Stimulated activated effector memory CD8-positive, alpha-beta T cell treated with anti-CD3 and anti-CD28 coated beads, Interleukin-12 subunit alpha, Interleukin-12 subunit beta, amount 100 ng/mL, for 72 hours (primary cell): ENCODE measurements at regions not wholly inside any gene's neighbourhood (a gene's known extent, or its start where the extent isn't known, plus 50 kb on each side); places are given as distances from the start of the nearest gene placed in this dataset.

Source experiments
- ATAC-seq: fragments of 150-1000 bp; cut with Tn5 transposase; 2 replicates; pipeline ENCODE4 v1.10.0; 2021
- DNase-seq, 2 donors: peaks; one replicate each; pipeline ENCODE4 v3.0.0; 2021 to 2022; ENCODE audit warnings: low spot score in 2 of 2
- H3K27ac Mint-ChIP-seq: one replicate; pipeline ENCODE4 v1.8.0; 2022; ENCODE audit warnings: mild to moderate bottlenecking, mixed read lengths
- H3K36me3 Mint-ChIP-seq: one replicate; pipeline ENCODE4 v1.8.0; 2022; ENCODE audit warnings: mild to moderate bottlenecking, mixed read lengths
- H3K4me1 Mint-ChIP-seq: one replicate; pipeline ENCODE4 v1.8.0; 2022; ENCODE audit warnings: mixed read lengths
- H3K4me3 Mint-ChIP-seq: one replicate; pipeline ENCODE4 v1.8.0; 2022; ENCODE audit warnings: mild to moderate bottlenecking, mixed read lengths
- H3K9me3 Mint-ChIP-seq: one replicate; pipeline ENCODE4 v1.8.0; 2022; ENCODE audit warnings: mixed read lengths

DNA sequence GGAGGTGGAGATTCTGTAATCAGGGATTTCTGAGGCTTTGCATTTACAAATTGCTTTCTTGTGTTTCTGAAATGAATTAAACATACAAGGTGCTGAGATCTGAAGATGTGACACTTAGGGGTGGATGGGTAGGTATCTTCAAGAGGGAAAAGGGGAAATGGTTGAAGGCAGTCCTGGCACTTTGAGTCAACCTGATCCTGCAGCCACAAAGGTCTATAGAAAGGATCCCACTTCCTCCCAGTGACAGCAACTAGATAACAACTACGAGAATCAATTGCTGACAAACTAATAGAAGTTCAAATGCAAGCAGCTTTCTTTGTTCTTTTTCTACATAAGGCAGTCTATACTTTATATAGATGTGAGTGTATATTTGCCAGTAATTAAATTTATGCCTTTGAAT is 553.3 kb downstream of the MDFIC start:
- DNase-seq = no peak
- no peak overlapping the region for H3K4me3 Mint-ChIP-seq

GRCh38 chr7:115474137-115474536 is 552.2 kb downstream of the MDFIC start:
- Mint-ChIP-seq H3K36me3 (no peaks in the 10 kb centered on the region), H3K27ac (no peak overlapping the region), H3K4me3 (no peak overlapping the region), H3K4me1 (peaks cover 15% of the 10 kb centered on the region), H3K9me3 (no peaks in the 10 kb centered on the region)
- no peak for ATAC-seq
- DNase-seq = no peak

More for the DNA sequence above, 553.3 kb downstream of the MDFIC start:
- Mint-ChIP-seq H3K4me1 (peaks cover 15% of the 10 kb centered on the region), H3K36me3 (no peaks in the 10 kb centered on the region), H3K27ac (no peak overlapping the region), H3K9me3 (no peaks in the 10 kb centered on the region)
- no peak for ATAC-seq

- ATAC-seq (no peak), DNase-seq (no peak)
- H3K27ac Mint-ChIP-seq = no peak overlapping the region
- H3K4me3 Mint-ChIP-seq = no peak overlapping the region
- H3K36me3 Mint-ChIP-seq = no peaks in the 10 kb centered on the region
- no peaks in the 10 kb centered on the region for H3K9me3 Mint-ChIP-seq
- H3K4me1 Mint-ChIP-seq = peaks cover 10% of the 10 kb centered on the region
These were observed 550.0 kb downstream of the MDFIC start for GRCh38 chr7:115471891-115472290.

DNA sequence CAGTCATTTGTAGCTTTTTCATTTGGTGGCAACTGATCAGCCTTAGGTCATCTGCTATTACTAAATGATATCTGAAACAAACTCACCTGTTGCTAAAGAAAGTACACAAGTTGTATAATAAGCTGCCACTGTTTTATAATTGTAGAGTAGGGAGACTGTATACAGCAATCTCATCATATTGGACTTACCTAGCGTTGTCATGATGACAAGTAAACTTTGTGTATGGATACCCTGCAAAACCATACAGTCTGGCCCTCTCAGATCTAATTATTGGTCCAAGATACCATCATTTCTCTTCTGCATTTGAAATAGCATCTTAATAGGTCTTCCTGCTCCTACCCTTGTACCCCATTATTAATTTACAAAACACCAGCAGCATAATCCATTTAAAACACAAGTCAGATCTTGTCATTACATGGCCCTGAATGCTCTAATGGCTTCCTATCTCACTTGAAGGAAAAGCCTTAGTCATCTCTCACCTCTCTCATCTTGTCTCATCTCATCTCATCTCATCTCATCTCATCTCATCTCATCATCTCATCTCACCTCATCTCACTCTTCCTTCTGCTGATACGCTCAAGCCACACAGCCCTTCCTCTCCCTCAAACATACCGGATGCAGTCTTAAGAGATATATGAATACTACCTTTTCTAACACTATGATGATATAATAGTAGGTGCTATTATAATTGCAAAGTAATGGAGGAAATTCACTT is 540.6 kb downstream of the MDFIC start:
- ATAC-seq = peak; percentile 67
- no peaks in the 10 kb centered on the region for H3K36me3 Mint-ChIP-seq

GRCh38 chr7:115449689-115450088 is 527.8 kb downstream of the MDFIC start:
- H3K4me1 Mint-ChIP-seq = no peaks in the 10 kb centered on the region
- DNase-seq = no peak
- no peaks in the 10 kb centered on the region for H3K9me3 Mint-ChIP-seq
- H3K27ac Mint-ChIP-seq = no peak overlapping the region
- no peaks in the 10 kb centered on the region for H3K36me3 Mint-ChIP-seq
- no peak for ATAC-seq
- no peak overlapping the region for H3K4me3 Mint-ChIP-seq

More for the DNA sequence above, 540.6 kb downstream of the MDFIC start:
- no peaks in the 10 kb centered on the region for H3K4me1 Mint-ChIP-seq
- no peaks in the 10 kb centered on the region for H3K9me3 Mint-ChIP-seq
- H3K4me3 Mint-ChIP-seq = no peak overlapping the region
- H3K27ac Mint-ChIP-seq = no peak overlapping the region
- no peak for DNase-seq

DNA sequence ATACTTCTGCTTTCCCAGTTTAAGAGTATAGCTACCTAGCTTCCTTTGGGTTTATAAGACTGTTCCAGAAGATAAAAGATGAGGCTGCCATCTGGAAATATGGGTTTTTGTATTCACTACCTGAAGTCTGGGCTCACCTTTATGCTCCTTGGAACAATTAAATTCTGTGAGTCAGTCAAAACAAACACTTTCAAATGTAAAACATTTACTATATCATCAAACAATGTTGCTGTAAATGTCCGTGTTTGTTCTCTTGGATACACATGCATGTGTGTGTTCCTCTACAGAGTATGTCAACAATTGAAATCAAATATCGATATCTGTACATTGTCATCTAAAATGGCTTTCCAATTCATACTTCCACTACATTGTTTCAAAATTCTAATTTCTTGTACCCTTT is 525.6 kb downstream of the MDFIC start:
- no peaks in the 10 kb centered on the region for H3K4me1 Mint-ChIP-seq
- H3K27ac Mint-ChIP-seq = no peak overlapping the region

GRCh38 chr7:115441033-115441432 is 519.1 kb downstream of the MDFIC start:
- no peaks in the 10 kb centered on the region for H3K4me1 Mint-ChIP-seq
- DNase-seq = no peak
- no peak overlapping the region for H3K4me3 Mint-ChIP-seq
- no peak overlapping the region for H3K27ac Mint-ChIP-seq
- no peaks in the 10 kb centered on the region for H3K36me3 Mint-ChIP-seq
- H3K9me3 Mint-ChIP-seq = no peaks in the 10 kb centered on the region
- ATAC-seq = no peak

More for the DNA sequence above, 525.6 kb downstream of the MDFIC start:
- Mint-ChIP-seq H3K4me3 (no peak overlapping the region), H3K36me3 (no peaks in the 10 kb centered on the region), H3K9me3 (no peaks in the 10 kb centered on the region)
- ATAC-seq (no peak), DNase-seq (no peak)

- DNase-seq = no peak
- no peaks in the 10 kb centered on the region for H3K36me3 Mint-ChIP-seq
- ATAC-seq = no peak
- no peaks in the 10 kb centered on the region for H3K9me3 Mint-ChIP-seq
- H3K4me1 Mint-ChIP-seq = no peaks in the 10 kb centered on the region
- no peak overlapping the region for H3K4me3 Mint-ChIP-seq
- H3K27ac Mint-ChIP-seq = no peak overlapping the region
These were observed 513.3 kb downstream of the MDFIC start for GRCh38 chr7:115435178-115435577.

DNA sequence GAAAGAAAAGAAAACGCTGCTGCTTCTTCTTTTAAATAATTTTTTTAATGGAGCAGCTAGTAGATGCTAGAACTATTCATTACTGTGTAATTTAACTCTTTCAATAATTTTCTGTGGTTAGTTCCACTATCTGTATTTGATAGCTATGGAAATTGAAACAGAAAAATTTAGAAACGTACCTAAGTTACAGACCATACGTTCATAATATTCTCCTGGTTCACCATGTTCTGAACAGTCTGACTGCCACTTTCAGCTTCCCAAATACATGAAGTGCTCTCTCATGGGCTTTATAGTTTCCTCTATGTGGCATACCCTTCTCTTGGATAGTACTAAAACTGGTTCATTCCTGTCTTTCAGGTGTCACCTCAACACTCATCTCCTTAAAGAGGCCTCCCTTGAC is 508.0 kb downstream of the MDFIC start:
- Mint-ChIP-seq H3K4me3 (no peak overlapping the region), H3K4me1 (no peaks in the 10 kb centered on the region), H3K9me3 (no peaks in the 10 kb centered on the region), H3K27ac (no peak overlapping the region), H3K36me3 (no peaks in the 10 kb centered on the region)
- ATAC-seq (no peak), DNase-seq (no peak)

GRCh38 chr7:115417662-115418061 is 495.8 kb downstream of the MDFIC start:
- Mint-ChIP-seq H3K4me3 (no peak overlapping the region), H3K9me3 (no peaks in the 10 kb centered on the region), H3K27ac (no peak overlapping the region), H3K36me3 (no peaks in the 10 kb centered on the region), H3K4me1 (no peaks in the 10 kb centered on the region)
- DNase-seq (no peak), ATAC-seq (peak; percentile 46)

- no peak for DNase-seq
- H3K4me3 Mint-ChIP-seq = no peak overlapping the region
- no peak for ATAC-seq
- no peaks in the 10 kb centered on the region for H3K9me3 Mint-ChIP-seq
- H3K36me3 Mint-ChIP-seq = no peaks in the 10 kb centered on the region
- peaks cover 10% of the 10 kb centered on the region for H3K4me1 Mint-ChIP-seq
- no peak overlapping the region for H3K27ac Mint-ChIP-seq
These were observed 489.2 kb downstream of the MDFIC start for GRCh38 chr7:115410972-115411686.

DNA sequence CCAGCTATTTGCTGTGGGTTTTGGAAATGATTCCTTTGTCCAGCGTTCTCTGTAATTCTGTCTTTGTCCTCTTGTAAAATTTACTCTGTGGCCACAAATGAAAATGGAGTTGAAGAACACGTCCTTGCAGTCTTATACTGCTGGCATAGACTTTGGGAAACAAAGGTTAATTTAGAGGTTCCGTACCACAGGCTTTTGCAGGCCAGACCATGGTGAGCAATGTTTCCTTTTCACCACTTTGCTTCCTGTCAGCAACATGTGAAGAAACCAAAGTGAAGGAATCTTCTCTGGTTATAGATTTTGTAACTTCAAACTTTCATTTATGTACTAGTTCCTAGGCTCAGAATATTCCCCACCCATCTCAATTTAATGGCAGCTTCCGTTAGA is 488.5 kb downstream of the MDFIC start:
- Mint-ChIP-seq H3K27ac (peak overlapping the region; percentile 9), H3K36me3 (no peaks in the 10 kb centered on the region), H3K4me3 (no peak overlapping the region), H3K4me1 (peaks cover 10% of the 10 kb centered on the region), H3K9me3 (no peaks in the 10 kb centered on the region)
- DNase-seq = no peak
- ATAC-seq = peak; percentile 61

DNA sequence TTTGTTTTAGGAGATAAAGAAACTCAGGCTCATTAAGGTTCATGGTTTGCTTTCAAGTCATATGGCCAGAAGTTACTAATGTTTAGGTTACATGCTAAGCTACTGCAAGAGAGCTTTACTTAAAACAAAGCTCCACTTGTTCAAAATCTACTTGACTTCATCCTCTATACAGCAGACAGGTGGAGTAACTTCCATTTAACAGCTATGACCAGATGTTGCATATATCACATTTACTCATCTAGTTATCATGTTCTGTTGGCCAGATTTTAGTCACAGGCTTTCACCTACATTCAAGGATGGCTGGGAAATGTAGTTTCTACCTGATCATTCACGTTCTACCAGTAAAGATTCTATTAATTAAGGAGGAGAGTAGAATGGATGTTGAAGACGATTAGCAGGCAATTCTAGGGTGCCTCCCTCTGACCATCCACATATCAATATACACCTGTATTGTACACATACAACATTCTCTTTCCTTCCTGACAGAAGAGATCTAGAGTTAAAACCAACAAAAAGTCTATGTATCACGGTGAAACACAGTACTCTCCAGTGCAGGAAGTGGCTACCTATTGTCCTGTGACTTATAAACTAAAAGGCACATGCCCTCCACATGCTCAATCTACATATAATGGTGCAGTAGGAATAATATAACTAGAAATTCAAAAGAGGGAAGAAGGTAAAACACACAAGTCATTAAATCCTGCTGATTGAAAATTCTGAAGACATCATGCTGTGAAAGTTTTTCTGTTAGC is 488.0 kb downstream of the MDFIC start:
- Mint-ChIP-seq H3K4me3 (no peak overlapping the region), H3K36me3 (no peaks in the 10 kb centered on the region), H3K9me3 (no peaks in the 10 kb centered on the region), H3K4me1 (peaks cover 10% of the 10 kb centered on the region), H3K27ac (peak overlapping the region; percentile 9)
- DNase-seq = no peak
- peak; percentile 67 for ATAC-seq

DNA sequence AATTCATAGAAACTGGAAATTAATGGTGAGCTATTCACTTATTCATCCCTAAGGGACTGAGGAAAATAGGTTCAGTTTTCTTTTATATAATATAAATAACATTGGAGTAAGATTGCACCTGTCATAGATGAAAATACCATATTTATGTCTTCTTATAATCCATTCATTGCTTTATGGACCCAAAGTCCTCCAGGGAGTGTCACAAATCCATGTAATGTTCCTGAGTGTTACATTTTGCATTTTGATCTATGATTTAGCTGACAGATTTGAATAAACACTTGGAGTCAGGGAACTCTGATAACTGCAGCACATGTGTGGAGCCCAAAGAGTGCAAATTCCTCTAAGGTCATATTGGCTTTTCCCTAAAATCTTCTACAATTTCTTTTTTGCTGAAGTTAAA is 484.3 kb downstream of the MDFIC start:
- Mint-ChIP-seq H3K9me3 (no peaks in the 10 kb centered on the region), H3K4me3 (no peak overlapping the region), H3K4me1 (peaks cover 10% of the 10 kb centered on the region), H3K36me3 (no peaks in the 10 kb centered on the region), H3K27ac (no peak overlapping the region)
- ATAC-seq (no peak), DNase-seq (no peak)

GRCh38 chr7:115387137-115387536 is 465.2 kb downstream of the MDFIC start:
- Mint-ChIP-seq H3K4me3 (no peak overlapping the region), H3K36me3 (no peaks in the 10 kb centered on the region), H3K27ac (no peak overlapping the region), H3K4me1 (no peaks in the 10 kb centered on the region), H3K9me3 (no peaks in the 10 kb centered on the region)
- no peak for ATAC-seq
- no peak for DNase-seq

- H3K36me3 Mint-ChIP-seq = no peaks in the 10 kb centered on the region
- ATAC-seq = no peak
- no peaks in the 10 kb centered on the region for H3K4me1 Mint-ChIP-seq
- no peak overlapping the region for H3K27ac Mint-ChIP-seq
- no peak for DNase-seq
- no peaks in the 10 kb centered on the region for H3K9me3 Mint-ChIP-seq
- no peak overlapping the region for H3K4me3 Mint-ChIP-seq
These were observed 457.4 kb downstream of the MDFIC start for GRCh38 chr7:115379321-115379720.
